Activated T-cell treated with anti-CD3 and anti-CD28 coated beads, Interleukin-2, amount 50 U/mL, for 4 hours (primary cell): ENCODE measurements at regions not wholly inside any gene's neighbourhood (a gene's known extent, or its start where the extent isn't known, plus 50 kb on each side); places are given as distances from the start of the nearest gene placed in this dataset.

Experiments
- ATAC-seq, 2 donors: fragments of 200-7000 bp; cut with Tn5 transposase; one replicate each; pipeline ENCODE4 v1.10.0; 2021
- DNase-seq: peaks from one replicate; pipeline ENCODE4 v3.0.0-alpha.2; 2020
- H3K27me3 Mint-ChIP-seq: one replicate; pipeline ENCODE4 v1.8.0; 2021; ENCODE audit warnings: low read depth, mixed read lengths
- H3K36me3 Mint-ChIP-seq: one replicate; pipeline ENCODE4 v1.8.0; 2022; ENCODE audit warnings: mixed read lengths; ENCODE audit not compliant: insufficient read depth
- H3K4me1 Mint-ChIP-seq: one replicate; pipeline ENCODE4 v1.8.0; 2021; ENCODE audit warnings: low read depth, mixed read lengths
- H3K4me3 Mint-ChIP-seq: one replicate; pipeline ENCODE4 v1.8.0; 2021; ENCODE audit warnings: mild to moderate bottlenecking, moderate library complexity, mixed read lengths
- H3K9me3 Mint-ChIP-seq: one replicate; pipeline ENCODE4 v1.8.0; 2021; ENCODE audit warnings: mixed read lengths

- Mint-ChIP-seq H3K4me1 (no peaks in the 10 kb centered on the region), H3K36me3 (no peaks in the 10 kb centered on the region), H3K4me3 (no peak overlapping the region), H3K9me3 (no peaks in the 10 kb centered on the region), H3K27me3 (no peaks in the 10 kb centered on the region)
- DNase-seq: no peak
- no peak for ATAC-seq
Observed at GRCh38 chr18:68121308-68121707, 593.6 kb downstream of the TMX3 start.

- DNase-seq: no peak
- Mint-ChIP-seq H3K9me3 (no peaks in the 10 kb centered on the region), H3K4me3 (no peak overlapping the region), H3K36me3 (no peaks in the 10 kb centered on the region), H3K4me1 (no peaks in the 10 kb centered on the region), H3K27me3 (no peaks in the 10 kb centered on the region)
- no peak for ATAC-seq
Observed at GRCh38 chr18:68114989-68115388, 598.5 kb upstream of the DSEL start.

DNA sequence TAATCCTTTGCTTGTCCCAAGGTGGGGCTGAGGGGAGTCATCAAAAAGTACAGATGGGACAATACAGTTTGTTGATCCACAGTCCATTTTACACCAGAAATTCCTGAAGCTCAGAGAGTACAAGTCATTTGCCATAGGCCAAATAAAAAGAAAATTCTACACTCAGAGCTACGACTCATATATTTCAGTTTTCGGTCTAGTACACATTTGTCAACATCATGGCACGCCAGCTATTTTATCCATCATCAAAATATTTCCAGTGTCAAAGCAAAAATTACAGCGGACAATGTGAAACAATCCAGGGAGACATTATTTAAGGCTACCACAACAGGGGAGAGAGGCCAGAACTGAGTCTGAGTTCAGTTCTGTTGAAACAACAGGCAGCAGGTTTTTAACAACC lies 587.5 kb upstream of the DSEL start:
- no peaks in the 10 kb centered on the region for H3K27me3 Mint-ChIP-seq
- peaks cover 3% of the 10 kb centered on the region for H3K9me3 Mint-ChIP-seq
- no peaks in the 10 kb centered on the region for H3K4me1 Mint-ChIP-seq
- DNase-seq (no peak), ATAC-seq (no peak)
- H3K36me3 Mint-ChIP-seq: no peaks in the 10 kb centered on the region
- no peak overlapping the region for H3K4me3 Mint-ChIP-seq

- Mint-ChIP-seq H3K27me3 (no peaks in the 10 kb centered on the region), H3K4me3 (no peak overlapping the region), H3K4me1 (no peaks in the 10 kb centered on the region), H3K9me3 (peaks cover 3% of the 10 kb centered on the region), H3K36me3 (no peaks in the 10 kb centered on the region)
- ATAC-seq: no peak
- DNase-seq: no peak
Observed at GRCh38 chr18:68103561-68103960, 587.0 kb upstream of the DSEL start.

DNA sequence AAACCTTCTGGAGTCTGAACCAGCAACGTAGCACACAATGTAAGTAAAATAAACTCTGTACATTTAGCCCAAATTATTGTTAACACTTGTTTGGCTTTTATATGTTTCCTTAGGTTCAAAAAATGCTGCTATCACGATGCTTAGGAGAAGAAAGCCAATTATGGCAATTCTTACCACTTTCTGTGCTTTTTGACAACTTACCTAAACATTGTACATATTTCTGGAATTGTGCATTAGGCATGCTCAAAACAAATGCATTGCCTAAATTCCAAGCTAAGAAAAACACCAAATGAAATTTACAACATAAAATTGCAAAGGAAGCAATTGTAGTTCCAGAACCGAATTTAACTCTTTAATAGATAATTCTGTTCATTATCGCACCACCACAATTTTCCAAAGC lies 585.6 kb upstream of the DSEL start:
- H3K27me3 Mint-ChIP-seq: no peaks in the 10 kb centered on the region
- H3K4me1 Mint-ChIP-seq: no peaks in the 10 kb centered on the region
- ATAC-seq (no peak), DNase-seq (no peak)
- no peak overlapping the region for H3K4me3 Mint-ChIP-seq
- H3K36me3 Mint-ChIP-seq: no peaks in the 10 kb centered on the region
- H3K9me3 Mint-ChIP-seq: peaks cover 3% of the 10 kb centered on the region

GRCh38 chr18:68098655-68099054 lies 582.1 kb upstream of the DSEL start:
- H3K9me3 Mint-ChIP-seq: no peaks in the 10 kb centered on the region
- H3K36me3 Mint-ChIP-seq: no peaks in the 10 kb centered on the region
- DNase-seq: no peak
- no peaks in the 10 kb centered on the region for H3K27me3 Mint-ChIP-seq
- no peaks in the 10 kb centered on the region for H3K4me1 Mint-ChIP-seq
- no peak for ATAC-seq
- H3K4me3 Mint-ChIP-seq: no peak overlapping the region

- DNase-seq (no peak), ATAC-seq (no peak)
- no peaks in the 10 kb centered on the region for H3K9me3 Mint-ChIP-seq
- no peak overlapping the region for H3K4me3 Mint-ChIP-seq
- H3K4me1 Mint-ChIP-seq: no peaks in the 10 kb centered on the region
- H3K27me3 Mint-ChIP-seq: no peaks in the 10 kb centered on the region
- no peaks in the 10 kb centered on the region for H3K36me3 Mint-ChIP-seq
Observed at GRCh38 chr18:68086481-68086880, 570.0 kb upstream of the DSEL start.

GRCh38 chr18:68085251-68085650 lies 568.7 kb upstream of the DSEL start:
- Mint-ChIP-seq H3K27me3 (no peaks in the 10 kb centered on the region), H3K4me3 (no peak overlapping the region), H3K4me1 (no peaks in the 10 kb centered on the region), H3K36me3 (no peaks in the 10 kb centered on the region), H3K9me3 (no peaks in the 10 kb centered on the region)
- no peak for ATAC-seq
- DNase-seq: no peak

DNA sequence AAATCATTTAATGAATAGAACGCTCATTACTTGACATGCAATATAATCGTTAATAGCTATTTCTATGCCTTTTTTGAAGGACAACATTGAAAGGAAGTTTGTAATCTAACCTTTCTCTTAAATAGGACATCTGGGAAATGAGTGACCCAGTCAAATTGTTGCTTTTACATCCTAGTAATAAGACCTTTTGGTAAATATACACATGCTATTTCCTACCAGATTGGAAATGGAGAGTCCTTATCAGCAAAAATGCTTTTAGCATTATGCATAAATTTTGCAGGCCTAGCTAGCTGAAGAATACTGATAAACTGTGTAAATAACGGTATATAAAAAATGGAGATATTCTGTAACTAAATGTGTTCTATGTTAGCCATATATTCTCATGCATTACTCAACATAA lies 567.3 kb upstream of the DSEL start:
- no peaks in the 10 kb centered on the region for H3K27me3 Mint-ChIP-seq
- no peaks in the 10 kb centered on the region for H3K4me1 Mint-ChIP-seq
- ATAC-seq (no peak), DNase-seq (no peak)
- H3K36me3 Mint-ChIP-seq: no peaks in the 10 kb centered on the region
- H3K9me3 Mint-ChIP-seq: no peaks in the 10 kb centered on the region
- H3K4me3 Mint-ChIP-seq: no peak overlapping the region

DNA sequence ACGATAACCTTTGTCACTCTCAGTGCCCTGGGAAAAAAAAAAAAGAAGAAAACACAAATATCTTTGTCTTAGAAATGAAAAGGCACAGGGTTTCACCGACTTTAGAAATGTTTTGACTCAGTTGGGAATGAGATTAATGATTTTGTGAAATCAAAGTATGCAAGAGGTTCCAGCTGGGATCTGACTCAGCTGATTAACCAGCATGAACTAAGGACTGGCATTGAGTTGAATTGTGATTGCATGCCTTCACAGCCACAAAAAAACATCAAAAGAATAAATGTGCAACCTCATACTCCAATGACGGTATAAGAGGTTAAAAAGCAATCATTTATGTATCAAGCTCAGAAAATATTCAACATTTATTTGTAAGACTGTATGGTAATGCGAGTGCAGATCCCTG lies 566.6 kb upstream of the DSEL start:
- Mint-ChIP-seq H3K4me3 (no peak overlapping the region), H3K4me1 (no peaks in the 10 kb centered on the region), H3K27me3 (no peaks in the 10 kb centered on the region), H3K9me3 (no peaks in the 10 kb centered on the region), H3K36me3 (no peaks in the 10 kb centered on the region)
- ATAC-seq: no peak
- DNase-seq: no peak

- no peaks in the 10 kb centered on the region for H3K36me3 Mint-ChIP-seq
- DNase-seq: no peak
Observed at GRCh38 chr18:68072744-68073143, 556.2 kb upstream of the DSEL start.

GRCh38 chr18:68060871-68061270 lies 544.4 kb upstream of the DSEL start:
- H3K4me3 Mint-ChIP-seq: no peak overlapping the region

More at GRCh38 chr18:68072744-68073143, 556.2 kb upstream of the DSEL start:
- Mint-ChIP-seq H3K4me3 (no peak overlapping the region), H3K9me3 (peaks cover 11% of the 10 kb centered on the region), H3K27me3 (no peaks in the 10 kb centered on the region), H3K4me1 (no peaks in the 10 kb centered on the region)
- no peak for ATAC-seq

GRCh38 chr18:68056936-68057335 lies 540.4 kb upstream of the DSEL start:
- no peaks in the 10 kb centered on the region for H3K36me3 Mint-ChIP-seq
- H3K9me3 Mint-ChIP-seq: no peaks in the 10 kb centered on the region
- no peak overlapping the region for H3K4me3 Mint-ChIP-seq
- H3K4me1 Mint-ChIP-seq: no peaks in the 10 kb centered on the region
- ATAC-seq (no peak), DNase-seq (no peak)
- H3K27me3 Mint-ChIP-seq: no peaks in the 10 kb centered on the region

More at GRCh38 chr18:68060871-68061270, 544.4 kb upstream of the DSEL start:
- Mint-ChIP-seq H3K4me1 (no peaks in the 10 kb centered on the region), H3K36me3 (no peaks in the 10 kb centered on the region), H3K9me3 (peaks cover 6% of the 10 kb centered on the region), H3K27me3 (no peaks in the 10 kb centered on the region)
- no peak for DNase-seq
- no peak for ATAC-seq

DNA sequence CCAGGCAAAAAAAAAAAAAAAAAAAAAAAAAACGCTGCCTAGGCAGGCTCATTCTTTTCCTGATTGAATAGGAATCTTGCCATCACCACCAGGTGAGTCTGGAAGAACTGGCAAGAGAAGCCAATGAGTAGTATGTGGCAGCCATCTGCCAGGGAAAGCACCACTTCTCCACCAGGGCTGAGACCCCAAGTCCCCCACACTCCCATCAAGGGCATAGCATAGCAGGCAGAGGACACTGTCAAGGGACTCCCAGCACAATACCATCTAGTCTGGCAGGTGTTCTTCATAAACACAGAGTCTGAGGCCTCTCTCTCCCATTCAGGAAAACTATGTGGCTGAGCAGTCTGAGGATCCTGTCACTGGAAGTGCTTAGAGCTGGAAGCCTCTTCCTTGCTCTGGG lies 538.1 kb upstream of the DSEL start:
- DNase-seq (no peak), ATAC-seq (no peak)
- no peak overlapping the region for H3K4me3 Mint-ChIP-seq
- H3K9me3 Mint-ChIP-seq: no peaks in the 10 kb centered on the region
- no peaks in the 10 kb centered on the region for H3K4me1 Mint-ChIP-seq
- H3K27me3 Mint-ChIP-seq: no peaks in the 10 kb centered on the region
- no peaks in the 10 kb centered on the region for H3K36me3 Mint-ChIP-seq

GRCh38 chr18:68053290-68053689 lies 536.8 kb upstream of the DSEL start:
- Mint-ChIP-seq H3K36me3 (no peaks in the 10 kb centered on the region), H3K4me3 (no peak overlapping the region), H3K27me3 (no peaks in the 10 kb centered on the region), H3K4me1 (no peaks in the 10 kb centered on the region), H3K9me3 (no peaks in the 10 kb centered on the region)
- ATAC-seq: no peak
- no peak for DNase-seq

GRCh38 chr18:68041327-68041726 lies 524.8 kb upstream of the DSEL start:
- DNase-seq (no peak), ATAC-seq (no peak)
- Mint-ChIP-seq H3K36me3 (no peaks in the 10 kb centered on the region), H3K4me1 (no peaks in the 10 kb centered on the region), H3K27me3 (no peaks in the 10 kb centered on the region), H3K4me3 (no peak overlapping the region), H3K9me3 (peaks cover 8% of the 10 kb centered on the region)
